ENCODE measurements at regions not wholly inside any gene's neighbourhood (a gene's known extent, or its start where the extent isn't known, plus 50 kb on each side); places are given as distances from the start of the nearest gene placed in this dataset.

DNA sequence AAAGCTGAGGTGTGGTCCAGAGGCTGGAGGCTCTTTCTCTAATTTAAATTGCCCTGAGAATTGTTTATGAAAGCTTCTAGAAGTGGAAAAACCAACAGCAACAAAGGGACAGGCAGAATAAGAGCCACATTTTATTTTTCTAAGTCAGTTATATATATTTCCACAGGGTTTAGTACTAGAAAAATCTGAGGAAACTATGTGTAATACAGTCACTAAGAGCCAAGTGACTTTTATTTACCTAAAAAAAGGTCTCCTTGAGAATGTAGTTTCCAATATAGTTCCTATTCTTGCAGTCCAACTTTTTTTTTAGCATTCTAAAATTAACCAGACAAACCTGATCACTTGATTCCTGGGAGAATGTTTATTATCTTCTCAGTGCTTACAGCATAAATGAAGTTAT is 296.6 kb upstream of the MYOCD start:
- no peak overlapping the region for H3K14ac ChIP-seq (ENCODE audit: low read length)
- H2AFZ ChIP-seq (ENCODE audit: low read length): no peak overlapping the region
- H3K18ac ChIP-seq (ENCODE audit: low read length): no peak overlapping the region
- H3K4ac ChIP-seq (ENCODE audit: low read length): no peak overlapping the region
- H2BK5ac ChIP-seq (ENCODE audit: low read length): no peak overlapping the region
- H3K4me3 ChIP-seq (ENCODE audit: low read length in 2 of 2): no peak overlapping the region
- no peak overlapping the region for H3K9ac ChIP-seq (ENCODE audit: low read depth, low read length, poor library complexity)
- H4K91ac ChIP-seq (ENCODE audit: low read depth, low read length, poor library complexity): no peak overlapping the region
- H3K23ac ChIP-seq (ENCODE audit: low read depth, low read length, poor library complexity): no peak overlapping the region
- no peak overlapping the region for H2BK15ac ChIP-seq (ENCODE audit: low read length)
- H2BK12ac ChIP-seq (ENCODE audit: low read length): no peak overlapping the region
- no peak overlapping the region for H3K4me2 ChIP-seq (ENCODE audit: insufficient read depth, low read length, poor library complexity, severe bottlenecking)
- no peak overlapping the region for H2BK120ac ChIP-seq (ENCODE audit: low read depth, low read length)
- H3K27me3 ChIP-seq (ENCODE audit: control insufficient read depth in 3 of 3, insufficient read depth in 3 of 3, low read depth in 1 of 3, low read length in 3 of 3): no peaks in the 10 kb centered on the region
- no peaks in the 10 kb centered on the region for H3K9me3 ChIP-seq (replicated peaks in 1 of 2; ENCODE audit: control insufficient read depth in 2 of 2, insufficient read depth in 1 of 2, low read depth in 1 of 2, low read length in 2 of 2)
- no peaks in the 10 kb centered on the region for H3K79me1 ChIP-seq (ENCODE audit: low read depth, low read length)
- no peaks in the 10 kb centered on the region for H3K36me3 ChIP-seq (replicated peaks in 1 of 2; ENCODE audit: control insufficient read depth in 2 of 2, insufficient read depth in 2 of 2, low read length in 2 of 2)
- no peak for DNase-seq (ENCODE audit: low spot score)
- no peak overlapping the region for H4K8ac ChIP-seq (ENCODE audit: low read depth, low read length)
- no peak overlapping the region for H2AK5ac ChIP-seq (ENCODE audit: low read depth, low read length)
- H3K4me1 ChIP-seq (ENCODE audit: control insufficient read depth in 2 of 2, insufficient read depth in 1 of 2, low read depth in 1 of 2, low read length in 2 of 2): no peaks in the 10 kb centered on the region
- H3K27ac ChIP-seq (replicated peaks; ENCODE audit: low read length): no peak overlapping the region

DNA sequence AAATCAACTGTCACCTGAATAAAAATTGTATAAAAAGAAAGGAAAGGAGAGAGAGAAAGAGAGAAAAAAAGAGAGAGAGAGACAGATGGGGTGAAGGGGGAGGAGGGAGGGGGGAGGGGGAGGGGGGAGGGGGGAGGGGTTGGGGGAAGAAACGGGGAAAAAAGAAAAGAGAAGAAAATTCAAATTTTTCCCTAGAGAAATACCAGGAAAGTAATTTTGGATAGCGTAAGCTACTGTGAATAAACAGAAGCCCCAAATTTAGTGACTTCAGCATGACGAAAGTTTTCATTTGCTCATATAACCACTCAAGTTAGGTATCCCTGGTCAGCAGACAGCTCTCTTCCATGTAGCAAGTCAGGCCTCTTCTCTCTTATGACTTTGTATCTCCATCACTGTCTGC is 289.4 kb upstream of the MYOCD start:
- no peaks in the 10 kb centered on the region for H3K9me3 ChIP-seq (replicated peaks in 1 of 2; ENCODE audit: control insufficient read depth in 2 of 2, insufficient read depth in 1 of 2, low read depth in 1 of 2, low read length in 2 of 2)
- no CpG with 5 or more reads among the region's 3 CpGs for WGBS, 2 donors (ENCODE audit: extremely low coverage in 2 of 2, insufficient read length in 2 of 2, insufficient replicate concordance in 1 of 2)
- no peak overlapping the region for H2BK120ac ChIP-seq (ENCODE audit: low read depth, low read length)
- no peaks in the 10 kb centered on the region for H3K4me1 ChIP-seq (ENCODE audit: control insufficient read depth in 2 of 2, insufficient read depth in 1 of 2, low read depth in 1 of 2, low read length in 2 of 2)
- no peak overlapping the region for H2BK12ac ChIP-seq (ENCODE audit: low read length)
- H3K4ac ChIP-seq (ENCODE audit: low read length): no peak overlapping the region
- H4K91ac ChIP-seq (ENCODE audit: low read depth, low read length, poor library complexity): no peak overlapping the region
- no peak overlapping the region for H3K27ac ChIP-seq (replicated peaks; ENCODE audit: low read length)
- no peak overlapping the region for H2BK5ac ChIP-seq (ENCODE audit: low read length)
- no peaks in the 10 kb centered on the region for H3K27me3 ChIP-seq (ENCODE audit: control insufficient read depth in 3 of 3, insufficient read depth in 3 of 3, low read depth in 1 of 3, low read length in 3 of 3)
- no peak overlapping the region for H2AK5ac ChIP-seq (ENCODE audit: low read depth, low read length)
- no peak overlapping the region for H3K23ac ChIP-seq (ENCODE audit: low read depth, low read length, poor library complexity)
- H3K36me3 ChIP-seq (replicated peaks in 1 of 2; ENCODE audit: control insufficient read depth in 2 of 2, insufficient read depth in 2 of 2, low read length in 2 of 2): no peaks in the 10 kb centered on the region
- no peak overlapping the region for H2BK15ac ChIP-seq (ENCODE audit: low read length)
- H3K14ac ChIP-seq (ENCODE audit: low read length): no peak overlapping the region
- H2AFZ ChIP-seq (ENCODE audit: low read length): peak overlapping the region; percentile 59
- no peak for DNase-seq (ENCODE audit: low spot score)
- H3K4me2 ChIP-seq (ENCODE audit: insufficient read depth, low read length, poor library complexity, severe bottlenecking): no peak overlapping the region
- no peak overlapping the region for H3K4me3 ChIP-seq (ENCODE audit: low read length in 2 of 2)
- no peak overlapping the region for H3K9ac ChIP-seq (ENCODE audit: low read depth, low read length, poor library complexity)
- no peak overlapping the region for H4K8ac ChIP-seq (ENCODE audit: low read depth, low read length)
- no peaks in the 10 kb centered on the region for H3K79me1 ChIP-seq (ENCODE audit: low read depth, low read length)
- H3K18ac ChIP-seq (ENCODE audit: low read length): no peak overlapping the region

GRCh38 chr17:12386225-12386624 is 279.5 kb upstream of the MYOCD start:
- H2BK120ac ChIP-seq (ENCODE audit: low read depth, low read length): no peak overlapping the region
- no peaks in the 10 kb centered on the region for H3K27me3 ChIP-seq (ENCODE audit: control insufficient read depth in 3 of 3, insufficient read depth in 3 of 3, low read depth in 1 of 3, low read length in 3 of 3)
- peaks cover 0 to 3% of the 10 kb centered on the region in 2 donors for H3K4me1 ChIP-seq (ENCODE audit: control insufficient read depth in 2 of 2, insufficient read depth in 1 of 2, low read depth in 1 of 2, low read length in 2 of 2)
- no peak for DNase-seq (ENCODE audit: low spot score)
- no peak overlapping the region for H3K14ac ChIP-seq (ENCODE audit: low read length)
- H2AFZ ChIP-seq (ENCODE audit: low read length): no peak overlapping the region
- H3K9me3 ChIP-seq (replicated peaks in 1 of 2; ENCODE audit: control insufficient read depth in 2 of 2, insufficient read depth in 1 of 2, low read depth in 1 of 2, low read length in 2 of 2): no peaks in the 10 kb centered on the region
- no peak overlapping the region for H3K4ac ChIP-seq (ENCODE audit: low read length)
- no peak overlapping the region for H2AK5ac ChIP-seq (ENCODE audit: low read depth, low read length)
- no peak overlapping the region for H4K8ac ChIP-seq (ENCODE audit: low read depth, low read length)
- H2BK15ac ChIP-seq (ENCODE audit: low read length): no peak overlapping the region
- H3K9ac ChIP-seq (ENCODE audit: low read depth, low read length, poor library complexity): no peak overlapping the region
- no peak overlapping the region for H2BK12ac ChIP-seq (ENCODE audit: low read length)
- H3K23ac ChIP-seq (ENCODE audit: low read depth, low read length, poor library complexity): no peak overlapping the region
- H2BK5ac ChIP-seq (ENCODE audit: low read length): no peak overlapping the region
- H3K79me1 ChIP-seq (ENCODE audit: low read depth, low read length): no peaks in the 10 kb centered on the region
- no peak overlapping the region for H3K18ac ChIP-seq (ENCODE audit: low read length)
- H3K4me2 ChIP-seq (ENCODE audit: insufficient read depth, low read length, poor library complexity, severe bottlenecking): no peak overlapping the region
- no peak overlapping the region for H3K27ac ChIP-seq (replicated peaks; ENCODE audit: low read length)
- no peak overlapping the region for H3K4me3 ChIP-seq (ENCODE audit: low read length in 2 of 2)
- WGBS, 2 donors (ENCODE audit: extremely low coverage in 2 of 2, insufficient read length in 2 of 2, insufficient replicate concordance in 1 of 2): no CpG with 5 or more reads among the region's 1 CpG
- no peaks in the 10 kb centered on the region for H3K36me3 ChIP-seq (replicated peaks in 1 of 2; ENCODE audit: control insufficient read depth in 2 of 2, insufficient read depth in 2 of 2, low read length in 2 of 2)
- H4K91ac ChIP-seq (ENCODE audit: low read depth, low read length, poor library complexity): no peak overlapping the region

DNA sequence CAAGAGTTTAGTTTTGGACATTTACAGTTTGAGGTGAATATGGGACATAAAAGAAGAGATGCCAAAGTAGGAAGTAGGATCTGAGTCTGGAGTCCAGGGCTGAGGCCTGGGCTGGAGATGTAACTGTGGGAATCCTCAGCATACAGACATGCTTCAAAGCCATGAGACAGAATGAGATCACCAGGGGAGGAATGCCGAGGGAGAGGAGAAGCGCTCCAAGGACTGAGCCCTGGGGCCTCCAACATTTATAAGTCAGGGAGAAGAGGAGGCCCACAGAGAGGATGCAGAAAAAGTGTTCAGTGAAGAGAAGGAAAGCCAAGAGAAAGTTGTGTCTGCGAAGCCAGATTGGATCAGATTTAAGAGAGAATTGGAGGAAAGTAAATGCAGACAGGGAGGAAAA is 277.5 kb upstream of the MYOCD start:
- WGBS, 2 donors (ENCODE audit: extremely low coverage in 2 of 2, insufficient read length in 2 of 2, insufficient replicate concordance in 1 of 2): no CpG with 5 or more reads among the region's 3 CpGs
- no peaks in the 10 kb centered on the region for H3K27me3 ChIP-seq (ENCODE audit: control insufficient read depth in 3 of 3, insufficient read depth in 3 of 3, low read depth in 1 of 3, low read length in 3 of 3)
- H3K18ac ChIP-seq (ENCODE audit: low read length): no peak overlapping the region
- no peak overlapping the region for H3K9ac ChIP-seq (ENCODE audit: low read depth, low read length, poor library complexity)
- no peak overlapping the region for H2BK120ac ChIP-seq (ENCODE audit: low read depth, low read length)
- DNase-seq (ENCODE audit: low spot score): no peak
- H3K27ac ChIP-seq (replicated peaks; ENCODE audit: low read length): no peak overlapping the region
- H2AK5ac ChIP-seq (ENCODE audit: low read depth, low read length): no peak overlapping the region
- H3K4me1 ChIP-seq (ENCODE audit: control insufficient read depth in 2 of 2, insufficient read depth in 1 of 2, low read depth in 1 of 2, low read length in 2 of 2): peaks cover 0 to 3% of the 10 kb centered on the region in 2 donors
- H3K36me3 ChIP-seq (replicated peaks in 1 of 2; ENCODE audit: control insufficient read depth in 2 of 2, insufficient read depth in 2 of 2, low read length in 2 of 2): no peaks in the 10 kb centered on the region
- H3K14ac ChIP-seq (ENCODE audit: low read length): no peak overlapping the region
- H3K4ac ChIP-seq (ENCODE audit: low read length): no peak overlapping the region
- H3K9me3 ChIP-seq (replicated peaks in 1 of 2; ENCODE audit: control insufficient read depth in 2 of 2, insufficient read depth in 1 of 2, low read depth in 1 of 2, low read length in 2 of 2): no peaks in the 10 kb centered on the region
- H3K23ac ChIP-seq (ENCODE audit: low read depth, low read length, poor library complexity): no peak overlapping the region
- no peak overlapping the region for H3K4me2 ChIP-seq (ENCODE audit: insufficient read depth, low read length, poor library complexity, severe bottlenecking)
- no peak overlapping the region for H2BK12ac ChIP-seq (ENCODE audit: low read length)
- no peak overlapping the region for H4K91ac ChIP-seq (ENCODE audit: low read depth, low read length, poor library complexity)
- H2BK5ac ChIP-seq (ENCODE audit: low read length): no peak overlapping the region
- H2BK15ac ChIP-seq (ENCODE audit: low read length): no peak overlapping the region
- no peak overlapping the region for H2AFZ ChIP-seq (ENCODE audit: low read length)
- H4K8ac ChIP-seq (ENCODE audit: low read depth, low read length): no peak overlapping the region
- H3K4me3 ChIP-seq (ENCODE audit: low read length in 2 of 2): no peak overlapping the region
- H3K79me1 ChIP-seq (ENCODE audit: low read depth, low read length): no peaks in the 10 kb centered on the region
